ENCODE measurements at regions not wholly inside any gene's neighbourhood (a gene's known extent, or its start where the extent isn't known, plus 50 kb on each side); places are given as distances from the start of the nearest gene placed in this dataset.
A peak's percentile ranks its signal among the peaks of the same experiment; 100 is the strongest.
"Not testable (repeated sequence)": the region's sequence is repeated elsewhere in the genome, so short reads cannot be mapped to it uniquely, and the experiment has no call there.

DNA sequence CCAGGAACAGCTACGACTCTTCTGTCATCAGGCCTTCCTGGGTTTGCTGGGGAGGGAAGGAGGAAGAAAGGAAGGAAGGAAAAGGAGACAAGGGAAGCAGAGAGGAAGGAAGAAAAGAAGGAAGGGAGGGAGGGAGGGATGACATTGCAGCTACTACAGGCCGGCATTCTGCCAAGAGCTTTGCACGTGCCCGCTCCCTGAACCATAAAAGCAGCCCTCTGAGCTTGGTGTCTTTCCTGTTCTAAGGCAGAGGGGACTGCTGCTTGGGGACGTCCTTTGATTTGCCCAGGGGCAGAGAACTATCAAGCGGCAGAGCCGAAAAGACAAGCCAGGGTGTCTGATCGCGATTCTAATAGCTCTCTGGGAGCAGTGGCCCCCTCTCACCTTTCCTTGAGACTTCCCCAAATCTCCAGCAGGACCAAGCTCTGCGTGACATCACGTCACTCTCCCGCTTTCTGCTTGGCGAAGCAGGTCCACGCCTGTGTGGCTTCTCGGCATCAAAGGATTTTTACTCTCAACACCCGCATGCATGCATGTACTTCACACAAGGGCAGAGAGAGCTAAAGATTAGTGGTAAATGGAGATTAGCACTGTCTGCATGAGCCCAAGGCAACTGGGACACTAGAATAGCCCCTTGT, 167.8 kb upstream of the AUTS2 start:
- H2AFZ ChIP-seq (ENCODE audit: low read length) = no peak overlapping the region
- H3K9me2 ChIP-seq (replicated peaks; ENCODE audit: low read depth, low read length) = no peaks in the 10 kb centered on the region
- no peaks in the 10 kb centered on the region for H4K20me1 ChIP-seq (ENCODE audit: insufficient read depth, low read length, poor library complexity, severe bottlenecking)
- no peaks in the 10 kb centered on the region for H3K79me2 ChIP-seq (ENCODE audit: insufficient read depth, low read length)
- no peaks in the 10 kb centered on the region for H3K36me3 ChIP-seq (ENCODE audit: insufficient read depth, low read length)
- H3K9me3 ChIP-seq (ENCODE audit: insufficient read depth, low read depth, low read length) = no peaks in the 10 kb centered on the region
- no peaks in the 10 kb centered on the region for H3K27me3 ChIP-seq (ENCODE audit: insufficient read depth, low read length, poor library complexity, severe bottlenecking)
- no peak for TF ChIP-seq EZH2phosphoT487 (IDR thresholded peaks at IDR 0.05; ENCODE audit: borderline replicate concordance)
- no peak for TF ChIP-seq CTCF (conservative IDR thresholded peaks at IDR 0.05; ENCODE audit: low read length)
- H3K4me2 ChIP-seq (ENCODE audit: low read depth, low read length, poor library complexity, severe bottlenecking) = peak overlapping the region; percentile 50
- H3K4me1 ChIP-seq (ENCODE audit: insufficient read depth, low read length, poor library complexity, severe bottlenecking) = peaks cover 3% of the 10 kb centered on the region
- H3K9ac ChIP-seq (ENCODE audit: low read depth, low read length, poor library complexity, severe bottlenecking) = no peak overlapping the region
- no peak overlapping the region for H3K4me3 ChIP-seq (ENCODE audit: low read length, poor library complexity, severe bottlenecking)
- no peaks in the 10 kb centered on the region for H3F3A ChIP-seq (ENCODE audit: low read depth)

GRCh38 chr7:69431626-69432025, 166.6 kb upstream of the AUTS2 start:
- Histone ChIP-seq H3K4me1 (ENCODE audit: insufficient read depth, low read length, poor library complexity, severe bottlenecking) (peaks cover 3% of the 10 kb centered on the region), H3K9ac (ENCODE audit: low read depth, low read length, poor library complexity, severe bottlenecking) (no peak overlapping the region), H3K79me2 (ENCODE audit: insufficient read depth, low read length) (no peaks in the 10 kb centered on the region), H3K9me3 (ENCODE audit: insufficient read depth, low read depth, low read length) (no peaks in the 10 kb centered on the region), H2AFZ (ENCODE audit: low read length) (no peak overlapping the region), H3K27me3 (ENCODE audit: insufficient read depth, low read length, poor library complexity, severe bottlenecking) (no peaks in the 10 kb centered on the region), H3K4me2 (ENCODE audit: low read depth, low read length, poor library complexity, severe bottlenecking) (no peak overlapping the region), H3F3A (ENCODE audit: low read depth) (no peaks in the 10 kb centered on the region), H4K20me1 (ENCODE audit: insufficient read depth, low read length, poor library complexity, severe bottlenecking) (no peaks in the 10 kb centered on the region), H3K4me3 (ENCODE audit: low read length, poor library complexity, severe bottlenecking) (no peak overlapping the region), H3K36me3 (ENCODE audit: insufficient read depth, low read length) (no peaks in the 10 kb centered on the region), H3K9me2 (replicated peaks; ENCODE audit: low read depth, low read length) (no peaks in the 10 kb centered on the region)
- TF ChIP-seq EZH2phosphoT487 (IDR thresholded peaks at IDR 0.05; ENCODE audit: borderline replicate concordance) (no peak), CTCF (conservative IDR thresholded peaks at IDR 0.05; ENCODE audit: low read length) (no peak)

- H3F3A ChIP-seq (ENCODE audit: low read depth); H3K4me1 ChIP-seq (ENCODE audit: insufficient read depth, low read length, poor library complexity, severe bottlenecking); H3K4me2 ChIP-seq (ENCODE audit: low read depth, low read length, poor library complexity, severe bottlenecking); H3K79me2 ChIP-seq (ENCODE audit: insufficient read depth, low read length); H3K9ac ChIP-seq (ENCODE audit: low read depth, low read length, poor library complexity, severe bottlenecking); H3K9me3 ChIP-seq (ENCODE audit: insufficient read depth, low read depth, low read length); H2AFZ ChIP-seq (ENCODE audit: low read length); H3K9me2 ChIP-seq (replicated peaks; ENCODE audit: low read depth, low read length); H3K4me3 ChIP-seq (ENCODE audit: low read length, poor library complexity, severe bottlenecking); H3K36me3 ChIP-seq (ENCODE audit: insufficient read depth, low read length); H3K27me3 ChIP-seq (ENCODE audit: insufficient read depth, low read length, poor library complexity, severe bottlenecking); H4K20me1 ChIP-seq (ENCODE audit: insufficient read depth, low read length, poor library complexity, severe bottlenecking): not testable (repeated sequence)
Observed at GRCh38 chr7:69432276-69432675, 166.0 kb upstream of the AUTS2 start.

DNA sequence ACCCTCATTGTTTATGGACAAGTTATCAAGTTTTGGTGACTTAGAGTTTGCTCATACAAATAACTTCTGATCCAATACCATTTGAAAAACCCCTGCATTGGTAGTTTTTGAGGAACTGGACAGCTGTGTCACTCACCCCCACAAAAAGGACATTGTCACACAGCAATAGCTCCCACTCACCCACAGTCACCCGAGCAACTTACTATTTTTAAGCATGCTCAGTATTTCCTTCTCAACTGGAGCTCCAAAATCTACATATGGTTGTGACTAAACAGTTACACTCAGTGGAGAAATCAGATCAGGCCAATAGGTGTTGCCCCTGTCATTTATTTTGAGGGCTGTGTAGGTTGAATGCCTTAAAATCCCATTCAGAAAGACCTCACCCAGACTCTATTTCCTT, 165.2 kb upstream of the AUTS2 start:
- Histone ChIP-seq H3K79me2 (ENCODE audit: insufficient read depth, low read length) (no peaks in the 10 kb centered on the region), H2AFZ (ENCODE audit: low read length) (no peak overlapping the region), H3K4me1 (ENCODE audit: insufficient read depth, low read length, poor library complexity, severe bottlenecking) (peaks cover 3% of the 10 kb centered on the region), H3K27me3 (ENCODE audit: insufficient read depth, low read length, poor library complexity, severe bottlenecking) (no peaks in the 10 kb centered on the region), H3K9ac (ENCODE audit: low read depth, low read length, poor library complexity, severe bottlenecking) (no peak overlapping the region), H3K9me3 (ENCODE audit: insufficient read depth, low read depth, low read length) (no peaks in the 10 kb centered on the region), H3K4me3 (ENCODE audit: low read length, poor library complexity, severe bottlenecking) (no peak overlapping the region), H4K20me1 (ENCODE audit: insufficient read depth, low read length, poor library complexity, severe bottlenecking) (no peaks in the 10 kb centered on the region), H3K36me3 (ENCODE audit: insufficient read depth, low read length) (no peaks in the 10 kb centered on the region), H3K4me2 (ENCODE audit: low read depth, low read length, poor library complexity, severe bottlenecking) (no peak overlapping the region), H3F3A (ENCODE audit: low read depth) (no peaks in the 10 kb centered on the region), H3K9me2 (replicated peaks; ENCODE audit: low read depth, low read length) (no peaks in the 10 kb centered on the region)
- no peak for TF ChIP-seq EZH2phosphoT487 (IDR thresholded peaks at IDR 0.05; ENCODE audit: borderline replicate concordance)
- TF ChIP-seq CTCF (conservative IDR thresholded peaks at IDR 0.05; ENCODE audit: low read length) = no peak
